ENCODE measurements at regions not wholly inside any gene's neighbourhood (a gene's known extent, or its start where the extent isn't known, plus 50 kb on each side); places are given as distances from the start of the nearest gene placed in this dataset.

GRCh38 chr2:5328826-5329225 lies 363.4 kb upstream of the SOX11 start:
- TF ChIP-seq CTCF (IDR thresholded peaks at IDR 0.05; ENCODE audit: low read depth, low read length, missing control alignments) = no peak
- no peak overlapping the region for H3K27ac ChIP-seq
- H3K36me3 ChIP-seq (replicated peaks) = no peaks in the 10 kb centered on the region
- in situ Hi-C loops (cut with HindIII; ENCODE audit: low pct_ligation_motif_present, low sequenced_read_pairs) = no loop called here
- H3K4me3 ChIP-seq (ENCODE audit: low read depth, low read length) = no peak overlapping the region
- H3K27me3 ChIP-seq (replicated peaks) = no peaks in the 10 kb centered on the region
- DNase-seq = no peak

GRCh38 chr2:5329763-5330162 lies 362.4 kb upstream of the SOX11 start:
- no peak overlapping the region for H3K27ac ChIP-seq
- no peak for DNase-seq
- H3K27me3 ChIP-seq (replicated peaks) = no peaks in the 10 kb centered on the region
- H3K36me3 ChIP-seq (replicated peaks) = no peaks in the 10 kb centered on the region
- TF ChIP-seq CTCF (IDR thresholded peaks at IDR 0.05; ENCODE audit: low read depth, low read length, missing control alignments) = no peak
- in situ Hi-C loops (cut with HindIII; ENCODE audit: low pct_ligation_motif_present, low sequenced_read_pairs) = no loop called here
- H3K4me3 ChIP-seq (ENCODE audit: low read depth, low read length) = no peak overlapping the region

GRCh38 chr2:5330961-5331360 lies 361.2 kb upstream of the SOX11 start:
- Histone ChIP-seq H3K27ac (no peak overlapping the region), H3K27me3 (replicated peaks) (no peaks in the 10 kb centered on the region), H3K4me3 (ENCODE audit: low read depth, low read length) (no peak overlapping the region), H3K36me3 (replicated peaks) (no peaks in the 10 kb centered on the region)
- in situ Hi-C loops (cut with HindIII; ENCODE audit: low pct_ligation_motif_present, low sequenced_read_pairs) = no loop called here
- TF ChIP-seq CTCF (IDR thresholded peaks at IDR 0.05; ENCODE audit: low read depth, low read length, missing control alignments) = no peak
- DNase-seq = no peak

DNA sequence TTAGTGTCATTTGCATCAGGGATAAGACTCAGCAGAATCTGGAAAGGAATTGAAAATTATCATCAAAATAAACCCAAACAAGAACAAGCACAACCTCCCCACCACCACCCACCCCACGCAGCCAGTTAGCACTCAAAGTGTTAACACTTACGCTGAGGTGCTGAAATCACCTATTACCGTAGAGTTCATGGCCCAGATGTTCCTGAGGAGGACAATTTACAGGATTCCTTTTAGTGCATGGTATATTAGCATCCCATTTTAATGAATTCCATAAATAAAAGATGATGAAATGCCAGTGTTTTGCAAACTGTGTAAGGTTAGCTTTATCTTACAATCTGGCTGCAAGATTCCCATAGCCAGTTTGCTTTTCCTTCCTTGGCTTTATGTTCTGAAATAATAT lies 359.3 kb upstream of the SOX11 start:
- in situ Hi-C loops (cut with HindIII; ENCODE audit: low pct_ligation_motif_present, low sequenced_read_pairs) = no loop called here
- Histone ChIP-seq H3K36me3 (replicated peaks) (no peaks in the 10 kb centered on the region), H3K4me3 (ENCODE audit: low read depth, low read length) (no peak overlapping the region), H3K27ac (no peak overlapping the region), H3K27me3 (replicated peaks) (no peaks in the 10 kb centered on the region)
- no peak for DNase-seq
- TF ChIP-seq CTCF (IDR thresholded peaks at IDR 0.05; ENCODE audit: low read depth, low read length, missing control alignments) = no peak

GRCh38 chr2:5339473-5339872 lies 352.7 kb upstream of the SOX11 start:
- H3K27ac ChIP-seq = no peak overlapping the region
- no peaks in the 10 kb centered on the region for H3K27me3 ChIP-seq (replicated peaks)
- no peaks in the 10 kb centered on the region for H3K36me3 ChIP-seq (replicated peaks)
- TF ChIP-seq CTCF (IDR thresholded peaks at IDR 0.05; ENCODE audit: low read depth, low read length, missing control alignments) = no peak
- no peak overlapping the region for H3K4me3 ChIP-seq (ENCODE audit: low read depth, low read length)
- no peak for DNase-seq
- in situ Hi-C loops (cut with HindIII; ENCODE audit: low pct_ligation_motif_present, low sequenced_read_pairs) = no loop called here

DNA sequence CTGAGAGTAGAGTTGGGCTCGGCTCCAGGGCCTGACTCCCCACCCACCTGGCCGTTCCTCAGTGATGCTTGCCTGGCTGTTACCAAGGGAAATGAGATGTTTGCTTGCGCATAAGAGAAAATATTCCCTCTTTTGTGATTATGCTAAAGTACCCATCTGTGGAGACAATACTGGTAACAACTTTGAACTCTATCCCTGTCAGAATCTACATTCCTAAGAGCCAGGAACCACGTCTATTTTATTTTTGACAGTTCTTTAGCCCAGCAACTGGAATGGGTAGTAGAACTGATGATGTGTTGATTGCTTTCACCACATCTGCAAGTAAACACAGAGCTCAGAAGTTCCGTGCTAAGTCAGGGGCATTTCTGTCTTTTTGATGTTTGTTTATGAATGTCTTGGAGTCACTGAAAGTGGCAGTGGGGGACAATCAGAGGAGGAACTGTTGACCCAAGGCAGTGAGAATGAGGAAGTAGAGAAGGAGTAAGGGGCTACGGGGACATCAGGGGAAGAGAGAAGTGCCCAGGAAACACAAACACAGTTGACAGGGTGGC lies 348.3 kb upstream of the SOX11 start:
- H3K27ac ChIP-seq = no peak overlapping the region
- H3K36me3 ChIP-seq (replicated peaks) = no peaks in the 10 kb centered on the region
- TF ChIP-seq CTCF (IDR thresholded peaks at IDR 0.05; ENCODE audit: low read depth, low read length, missing control alignments) = no peak
- in situ Hi-C loops (cut with HindIII; ENCODE audit: low pct_ligation_motif_present, low sequenced_read_pairs) = no loop called here
- H3K27me3 ChIP-seq (replicated peaks) = no peaks in the 10 kb centered on the region
- DNase-seq = no peak
- H3K4me3 ChIP-seq (ENCODE audit: low read depth, low read length) = no peak overlapping the region
